ENCODE measurements at regions not wholly inside any gene's neighbourhood (a gene's known extent, or its start where the extent isn't known, plus 50 kb on each side); places are given as distances from the start of the nearest gene placed in this dataset.

- Histone ChIP-seq H3K9ac (ENCODE audit: low read length in 2 of 2) (no peak overlapping the region), H3K27ac (ENCODE audit: low read length) (no peak overlapping the region), H3K9me3 (ENCODE audit: control insufficient read depth in 2 of 2, low read length in 2 of 2) (no peaks in the 10 kb centered on the region), H3K4me1 (ENCODE audit: control insufficient read depth, insufficient read depth, low read length) (no peaks in the 10 kb centered on the region), H3K36me3 (ENCODE audit: control insufficient read depth in 2 of 2, insufficient read depth in 2 of 2, low read length in 2 of 2) (no peaks in the 10 kb centered on the region), H3K27me3 (ENCODE audit: control insufficient read depth in 1 of 2, insufficient read depth in 2 of 2, low read length in 2 of 2) (no peaks in the 10 kb centered on the region), H3K4me3 (ENCODE audit: low read length in 2 of 2) (no peak overlapping the region)
These were observed 149.0 kb upstream of the FTMT start for GRCh38 chr5:121702682-121703081.

DNA sequence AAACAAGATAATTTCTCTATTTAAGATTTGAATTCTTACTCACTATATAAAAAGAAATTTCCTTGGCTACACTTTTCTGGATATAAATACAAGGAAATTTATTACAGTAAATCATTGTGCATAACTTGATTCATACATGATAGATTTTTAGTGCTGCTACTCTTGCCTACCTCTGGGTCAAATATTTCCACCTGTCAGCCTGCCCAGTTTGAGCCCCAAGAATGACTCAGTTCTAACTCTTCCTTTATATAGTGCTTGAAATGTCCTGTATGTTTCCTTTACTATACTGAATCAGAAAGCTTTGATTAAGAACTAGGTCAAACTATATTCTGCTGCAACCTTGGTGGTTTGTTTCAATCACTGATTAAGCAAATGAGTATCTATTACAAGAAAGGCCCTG is 147.4 kb upstream of the FTMT start:
- H3K9me3 ChIP-seq (ENCODE audit: control insufficient read depth in 2 of 2, low read length in 2 of 2) = no peaks in the 10 kb centered on the region
- no peaks in the 10 kb centered on the region for H3K27me3 ChIP-seq (ENCODE audit: control insufficient read depth in 1 of 2, insufficient read depth in 2 of 2, low read length in 2 of 2)
- no peak overlapping the region for H3K4me3 ChIP-seq (ENCODE audit: low read length in 2 of 2)
- H3K4me1 ChIP-seq (ENCODE audit: control insufficient read depth, insufficient read depth, low read length) = no peaks in the 10 kb centered on the region
- H3K27ac ChIP-seq (ENCODE audit: low read length) = no peak overlapping the region
- no peak overlapping the region for H3K9ac ChIP-seq (ENCODE audit: low read length in 2 of 2)
- H3K36me3 ChIP-seq (ENCODE audit: control insufficient read depth in 2 of 2, insufficient read depth in 2 of 2, low read length in 2 of 2) = no peaks in the 10 kb centered on the region

GRCh38 chr5:121706686-121707085 is 145.0 kb upstream of the FTMT start:
- Histone ChIP-seq H3K27me3 (ENCODE audit: control insufficient read depth in 1 of 2, insufficient read depth in 2 of 2, low read length in 2 of 2) (no peaks in the 10 kb centered on the region), H3K36me3 (ENCODE audit: control insufficient read depth in 2 of 2, insufficient read depth in 2 of 2, low read length in 2 of 2) (no peaks in the 10 kb centered on the region), H3K4me3 (ENCODE audit: low read length in 2 of 2) (no peak overlapping the region), H3K9me3 (ENCODE audit: control insufficient read depth in 2 of 2, low read length in 2 of 2) (no peaks in the 10 kb centered on the region), H3K4me1 (ENCODE audit: control insufficient read depth, insufficient read depth, low read length) (no peaks in the 10 kb centered on the region), H3K27ac (ENCODE audit: low read length) (no peak overlapping the region), H3K9ac (ENCODE audit: low read length in 2 of 2) (no peak overlapping the region)

- Histone ChIP-seq H3K36me3 (ENCODE audit: control insufficient read depth in 2 of 2, insufficient read depth in 2 of 2, low read length in 2 of 2) (no peaks in the 10 kb centered on the region), H3K27me3 (ENCODE audit: control insufficient read depth in 1 of 2, insufficient read depth in 2 of 2, low read length in 2 of 2) (no peaks in the 10 kb centered on the region), H3K9ac (ENCODE audit: low read length in 2 of 2) (no peak overlapping the region), H3K9me3 (ENCODE audit: control insufficient read depth in 2 of 2, low read length in 2 of 2) (no peaks in the 10 kb centered on the region), H3K4me3 (ENCODE audit: low read length in 2 of 2) (no peak overlapping the region), H3K4me1 (ENCODE audit: control insufficient read depth, insufficient read depth, low read length) (no peaks in the 10 kb centered on the region), H3K27ac (ENCODE audit: low read length) (no peak overlapping the region)
These were observed 144.5 kb upstream of the FTMT start for GRCh38 chr5:121707178-121707577.

DNA sequence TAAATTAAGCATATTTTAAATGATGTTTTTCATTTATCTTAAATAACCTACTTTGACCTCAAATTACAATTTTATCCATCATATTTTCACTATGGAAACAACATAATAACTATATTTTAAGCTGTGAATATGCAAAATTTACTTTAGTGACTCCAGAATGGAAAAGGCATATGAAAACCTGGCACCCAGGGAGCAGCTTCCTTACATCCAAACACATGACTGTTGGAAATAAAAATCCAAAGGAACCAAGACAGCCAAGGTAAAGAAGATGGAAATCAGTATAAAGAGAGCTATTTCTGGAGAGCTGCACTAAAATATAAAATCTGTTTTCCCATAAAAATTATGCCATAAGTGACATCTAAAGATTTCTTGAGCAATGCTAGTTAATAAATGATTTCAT is 140.3 kb upstream of the FTMT start:
- Histone ChIP-seq H3K9ac (ENCODE audit: low read length in 2 of 2) (no peak overlapping the region), H3K27ac (ENCODE audit: low read length) (no peak overlapping the region), H3K4me3 (ENCODE audit: low read length in 2 of 2) (no peak overlapping the region), H3K4me1 (ENCODE audit: control insufficient read depth, insufficient read depth, low read length) (no peaks in the 10 kb centered on the region), H3K36me3 (ENCODE audit: control insufficient read depth in 2 of 2, insufficient read depth in 2 of 2, low read length in 2 of 2) (no peaks in the 10 kb centered on the region), H3K9me3 (ENCODE audit: control insufficient read depth in 2 of 2, low read length in 2 of 2) (no peaks in the 10 kb centered on the region), H3K27me3 (ENCODE audit: control insufficient read depth in 1 of 2, insufficient read depth in 2 of 2, low read length in 2 of 2) (no peaks in the 10 kb centered on the region)

DNA sequence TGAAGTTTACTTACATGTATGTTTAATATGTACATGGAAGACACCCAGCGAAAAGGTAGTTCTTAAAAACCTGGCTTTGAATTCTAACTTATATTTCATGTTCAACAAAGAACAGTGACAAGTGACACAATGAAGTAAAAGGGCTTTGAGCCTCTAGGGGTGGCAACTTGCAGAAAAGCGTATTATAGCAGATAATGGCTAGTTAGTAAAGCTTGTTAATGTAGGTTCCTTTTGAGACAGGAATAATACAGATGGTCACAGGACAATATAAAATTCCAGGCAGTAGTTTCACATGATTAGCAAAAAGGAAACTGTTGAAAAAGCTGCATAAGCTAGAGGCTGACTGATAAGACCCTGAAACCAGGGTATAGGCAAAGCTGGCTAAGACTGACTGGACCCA is 132.4 kb upstream of the FTMT start:
- Histone ChIP-seq H3K4me1 (ENCODE audit: control insufficient read depth, insufficient read depth, low read length) (no peaks in the 10 kb centered on the region), H3K9ac (ENCODE audit: low read length in 2 of 2) (no peak overlapping the region), H3K9me3 (ENCODE audit: control insufficient read depth in 2 of 2, low read length in 2 of 2) (no peaks in the 10 kb centered on the region), H3K27ac (ENCODE audit: low read length) (no peak overlapping the region), H3K27me3 (ENCODE audit: control insufficient read depth in 1 of 2, insufficient read depth in 2 of 2, low read length in 2 of 2) (no peaks in the 10 kb centered on the region), H3K4me3 (ENCODE audit: low read length in 2 of 2) (no peak overlapping the region), H3K36me3 (ENCODE audit: control insufficient read depth in 2 of 2, insufficient read depth in 2 of 2, low read length in 2 of 2) (no peaks in the 10 kb centered on the region)

DNA sequence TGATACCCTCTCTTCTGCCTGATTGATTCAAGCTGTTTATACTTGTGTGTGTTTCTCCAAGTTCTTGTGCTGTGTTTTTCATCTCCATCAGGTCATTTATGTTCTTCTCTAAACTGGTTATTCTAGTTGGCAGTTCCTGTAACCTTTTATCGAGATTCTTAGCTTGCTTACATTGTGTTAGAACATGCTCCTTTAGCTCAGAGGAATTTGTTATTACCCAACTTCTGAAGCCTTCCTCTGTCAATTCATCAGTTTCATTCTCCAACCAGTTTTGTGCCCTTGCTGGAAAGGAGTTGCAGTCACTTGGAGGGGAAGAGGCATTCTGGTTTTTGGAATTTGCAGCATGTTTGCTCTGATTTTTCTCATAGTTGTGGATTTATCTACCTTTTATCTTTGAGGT is 126.2 kb upstream of the FTMT start:
- no peaks in the 10 kb centered on the region for H3K36me3 ChIP-seq (ENCODE audit: control insufficient read depth in 2 of 2, insufficient read depth in 2 of 2, low read length in 2 of 2)
- no peak overlapping the region for H3K27ac ChIP-seq (ENCODE audit: low read length)
- H3K27me3 ChIP-seq (ENCODE audit: control insufficient read depth in 1 of 2, insufficient read depth in 2 of 2, low read length in 2 of 2) = no peaks in the 10 kb centered on the region
- H3K9ac ChIP-seq (ENCODE audit: low read length in 2 of 2) = no peak overlapping the region
- H3K9me3 ChIP-seq (ENCODE audit: control insufficient read depth in 2 of 2, low read length in 2 of 2) = no peaks in the 10 kb centered on the region
- H3K4me1 ChIP-seq (ENCODE audit: control insufficient read depth, insufficient read depth, low read length) = no peaks in the 10 kb centered on the region
- H3K4me3 ChIP-seq (ENCODE audit: low read length in 2 of 2) = no peak overlapping the region

- Histone ChIP-seq H3K4me1 (ENCODE audit: control insufficient read depth, insufficient read depth, low read length) (no peaks in the 10 kb centered on the region), H3K27me3 (ENCODE audit: control insufficient read depth in 1 of 2, insufficient read depth in 2 of 2, low read length in 2 of 2) (no peaks in the 10 kb centered on the region), H3K9ac (ENCODE audit: low read length in 2 of 2) (no peak overlapping the region), H3K36me3 (ENCODE audit: control insufficient read depth in 2 of 2, insufficient read depth in 2 of 2, low read length in 2 of 2) (no peaks in the 10 kb centered on the region), H3K4me3 (ENCODE audit: low read length in 2 of 2) (no peak overlapping the region), H3K9me3 (ENCODE audit: control insufficient read depth in 2 of 2, low read length in 2 of 2) (no peaks in the 10 kb centered on the region), H3K27ac (ENCODE audit: low read length) (no peak overlapping the region)
These were observed 124.7 kb upstream of the FTMT start for GRCh38 chr5:121726991-121727390.

- Histone ChIP-seq H3K9me3 (ENCODE audit: control insufficient read depth in 2 of 2, low read length in 2 of 2) (no peaks in the 10 kb centered on the region), H3K27me3 (ENCODE audit: control insufficient read depth in 1 of 2, insufficient read depth in 2 of 2, low read length in 2 of 2) (no peaks in the 10 kb centered on the region), H3K4me3 (ENCODE audit: low read length in 2 of 2) (no peak overlapping the region), H3K27ac (ENCODE audit: low read length) (no peak overlapping the region), H3K36me3 (ENCODE audit: control insufficient read depth in 2 of 2, insufficient read depth in 2 of 2, low read length in 2 of 2) (no peaks in the 10 kb centered on the region), H3K4me1 (ENCODE audit: control insufficient read depth, insufficient read depth, low read length) (no peaks in the 10 kb centered on the region), H3K9ac (ENCODE audit: low read length in 2 of 2) (no peak overlapping the region)
These were observed 120.3 kb upstream of the FTMT start for GRCh38 chr5:121731377-121731776.

- Histone ChIP-seq H3K9ac (ENCODE audit: low read length in 2 of 2) (no peak overlapping the region), H3K27ac (ENCODE audit: low read length) (no peak overlapping the region), H3K9me3 (ENCODE audit: control insufficient read depth in 2 of 2, low read length in 2 of 2) (no peaks in the 10 kb centered on the region), H3K4me1 (ENCODE audit: control insufficient read depth, insufficient read depth, low read length) (no peaks in the 10 kb centered on the region), H3K27me3 (ENCODE audit: control insufficient read depth in 1 of 2, insufficient read depth in 2 of 2, low read length in 2 of 2) (no peaks in the 10 kb centered on the region), H3K4me3 (ENCODE audit: low read length in 2 of 2) (no peak overlapping the region), H3K36me3 (ENCODE audit: control insufficient read depth in 2 of 2, insufficient read depth in 2 of 2, low read length in 2 of 2) (no peaks in the 10 kb centered on the region)
These were observed 116.1 kb upstream of the FTMT start for GRCh38 chr5:121735618-121736017.

- no peaks in the 10 kb centered on the region for H3K27me3 ChIP-seq (ENCODE audit: control insufficient read depth in 1 of 2, insufficient read depth in 2 of 2, low read length in 2 of 2)
- no peaks in the 10 kb centered on the region for H3K4me1 ChIP-seq (ENCODE audit: control insufficient read depth, insufficient read depth, low read length)
- H3K4me3 ChIP-seq (ENCODE audit: low read length in 2 of 2) = no peak overlapping the region
- no peaks in the 10 kb centered on the region for H3K9me3 ChIP-seq (ENCODE audit: control insufficient read depth in 2 of 2, low read length in 2 of 2)
- H3K36me3 ChIP-seq (ENCODE audit: control insufficient read depth in 2 of 2, insufficient read depth in 2 of 2, low read length in 2 of 2) = no peaks in the 10 kb centered on the region
- no peak overlapping the region for H3K9ac ChIP-seq (ENCODE audit: low read length in 2 of 2)
- no peak overlapping the region for H3K27ac ChIP-seq (ENCODE audit: low read length)
These were observed 114.6 kb upstream of the FTMT start for GRCh38 chr5:121737120-121737519.

DNA sequence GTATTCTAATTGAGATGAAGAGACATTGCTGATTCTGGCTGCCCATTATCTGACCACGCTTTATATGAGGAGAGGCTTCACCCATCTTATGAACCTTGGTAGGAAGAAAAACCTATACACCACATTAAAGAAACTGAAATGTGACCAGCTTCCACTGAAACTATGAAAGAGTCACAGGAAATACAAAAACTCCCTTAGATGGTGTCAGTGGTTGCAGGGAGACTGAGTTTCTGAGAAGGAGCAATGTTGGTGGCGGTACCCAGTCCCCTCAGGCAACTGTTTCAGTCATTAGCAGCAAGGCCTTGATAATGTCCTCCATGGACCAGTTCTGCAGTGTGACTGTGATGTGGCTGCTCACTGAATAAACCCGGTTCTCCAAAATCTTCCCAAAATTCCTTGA is 110.5 kb upstream of the FTMT start:
- Histone ChIP-seq H3K9ac (ENCODE audit: low read length in 2 of 2) (no peak overlapping the region), H3K36me3 (ENCODE audit: control insufficient read depth in 2 of 2, insufficient read depth in 2 of 2, low read length in 2 of 2) (no peaks in the 10 kb centered on the region), H3K27me3 (ENCODE audit: control insufficient read depth in 1 of 2, insufficient read depth in 2 of 2, low read length in 2 of 2) (no peaks in the 10 kb centered on the region), H3K9me3 (ENCODE audit: control insufficient read depth in 2 of 2, low read length in 2 of 2) (no peaks in the 10 kb centered on the region), H3K27ac (ENCODE audit: low read length) (no peak overlapping the region), H3K4me3 (ENCODE audit: low read length in 2 of 2) (no peak overlapping the region), H3K4me1 (ENCODE audit: control insufficient read depth, insufficient read depth, low read length) (no peaks in the 10 kb centered on the region)
